Peyer's patch (tissue), 4 donors: ENCODE measurements at regions not wholly inside any gene's neighbourhood (a gene's known extent, or its start where the extent isn't known, plus 50 kb on each side); places are given as distances from the start of the nearest gene placed in this dataset.

Experiments
- CTCF ChIP-seq, 6 experiments: fragments of 450-650 bp in 4 of 6; fragments of 200-600 bp in 2 of 6; sonication (generic) in 1 of 6; IDR thresholded peaks; one replicate each; pipeline ENCODE4 v1.5.1; 2017 to 2019; ENCODE audit warnings: antibody characterized with exemption in 6 of 6, mild to moderate bottlenecking in 3 of 6, moderate library complexity in 1 of 6
- POLR2A ChIP-seq, 2 donors: fragments of 450-650 bp; IDR thresholded peaks; one replicate each; pipeline ENCODE4 v1.5.1; 2017; ENCODE audit warnings: antibody characterized with exemption in 2 of 2, mild to moderate bottlenecking in 2 of 2, moderate library complexity in 2 of 2

- TF ChIP-seq CTCF (IDR thresholded peaks at IDR 0.05) (no peak), POLR2A (IDR thresholded peaks at IDR 0.05) (no peak)
Measured at GRCh38 chr18:56390626-56391025, 247.8 kb downstream of the TXNL1 start.
